C4-2B (cell line): ENCODE measurements at regions not wholly inside any gene's neighbourhood (a gene's known extent, or its start where the extent isn't known, plus 50 kb on each side); places are given as distances from the start of the nearest gene placed in this dataset.
"Not testable (repeated sequence)": the region's sequence is repeated elsewhere in the genome, so short reads cannot be mapped to it uniquely, and the experiment has no call there.

ENCODE experiments used
- H3K27ac ChIP-seq: fragments of 450-650 bp; 2 replicates; pipeline ENCODE4 v1.5.1; 2017
- CTCF ChIP-seq: fragments of 450-650 bp; conservative IDR thresholded peaks from 2 replicates; pipeline ENCODE4 v1.5.1; 2017; ENCODE audit warnings: mild to moderate bottlenecking
- ZFX ChIP-seq: fragments of 450-650 bp; IDR thresholded peaks from 2 replicates; pipeline ENCODE4 v1.6.1; 2017

GRCh38 chr2:8509621-8510020, 172.2 kb upstream of the ID2 start:
- H3K27ac ChIP-seq, result no peak overlapping the region
- no peak for TF ChIP-seq CTCF
- TF ChIP-seq ZFX, result no peak

- H3K27ac ChIP-seq, result not testable (repeated sequence)
These were observed 171.8 kb upstream of the ID2 start for GRCh38 chr2:8510055-8510454.

- H3K27ac ChIP-seq, result no peak overlapping the region
- TF ChIP-seq ZFX, result no peak
- TF ChIP-seq CTCF, result no peak
These were observed 171.3 kb upstream of the ID2 start for GRCh38 chr2:8510519-8510918.

GRCh38 chr2:8511868-8512612, 169.8 kb upstream of the ID2 start:
- no peak overlapping the region for H3K27ac ChIP-seq
- TF ChIP-seq CTCF, result no peak
- no peak for TF ChIP-seq ZFX

GRCh38 chr2:8513601-8514273, 168.1 kb upstream of the ID2 start:
- no peak for TF ChIP-seq ZFX
- TF ChIP-seq CTCF, result no peak
- H3K27ac ChIP-seq, result no peak overlapping the region

GRCh38 chr2:8514274-8514662, 167.6 kb upstream of the ID2 start:
- no peak overlapping the region for H3K27ac ChIP-seq
- TF ChIP-seq ZFX (no peak), CTCF (no peak)

- TF ChIP-seq ZFX (no peak), CTCF (no peak)
- H3K27ac ChIP-seq, result no peak overlapping the region
These were observed 166.8 kb upstream of the ID2 start for GRCh38 chr2:8514796-8515758.
